NCI-H345 treated with DMSO at 0.1 percent for 48 hours (cell line): ENCODE measurements at regions not wholly inside any gene's neighbourhood (a gene's known extent, or its start where the extent isn't known, plus 50 kb on each side); places are given as distances from the start of the nearest gene placed in this dataset.

Source experiments
- DNase-seq: peaks from one replicate; lab custom pipeline; 2025; ENCODE audit not compliant: unreplicated experiment; lab: John Stamatoyannopoulos, UW

- no peak for DNase-seq
Measured at GRCh38 chr7:33725111-33726025, 180.0 kb upstream of the BMPER start.

GRCh38 chr7:33726582-33726981, 178.8 kb upstream of the BMPER start:
- no peak for DNase-seq

DNA sequence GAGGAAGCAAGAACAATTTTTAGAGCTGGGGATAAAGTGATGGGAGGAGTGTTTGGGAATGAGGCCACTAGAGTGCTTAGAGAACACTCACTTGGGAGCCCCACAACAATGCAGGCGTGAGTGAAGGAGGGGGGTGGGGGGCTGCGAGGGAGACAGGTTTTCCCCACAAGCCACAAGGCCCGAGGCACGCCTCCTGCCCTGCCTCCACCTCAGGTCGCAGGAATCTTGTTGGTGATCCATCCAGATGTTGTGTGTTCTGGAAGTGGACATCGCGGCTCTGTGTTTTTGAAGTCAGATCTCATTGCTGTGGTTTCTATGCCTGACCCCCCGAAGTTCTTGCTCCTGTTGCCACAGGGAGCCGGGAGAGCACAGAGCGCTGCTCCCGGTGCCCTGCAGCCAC, 178.0 kb upstream of the BMPER start:
- DNase-seq: no peak

- no peak for DNase-seq
Measured at GRCh38 chr7:33728873-33729551, 176.3 kb upstream of the BMPER start.

GRCh38 chr7:33729726-33730125, 175.6 kb upstream of the BMPER start:
- DNase-seq: no peak

DNA sequence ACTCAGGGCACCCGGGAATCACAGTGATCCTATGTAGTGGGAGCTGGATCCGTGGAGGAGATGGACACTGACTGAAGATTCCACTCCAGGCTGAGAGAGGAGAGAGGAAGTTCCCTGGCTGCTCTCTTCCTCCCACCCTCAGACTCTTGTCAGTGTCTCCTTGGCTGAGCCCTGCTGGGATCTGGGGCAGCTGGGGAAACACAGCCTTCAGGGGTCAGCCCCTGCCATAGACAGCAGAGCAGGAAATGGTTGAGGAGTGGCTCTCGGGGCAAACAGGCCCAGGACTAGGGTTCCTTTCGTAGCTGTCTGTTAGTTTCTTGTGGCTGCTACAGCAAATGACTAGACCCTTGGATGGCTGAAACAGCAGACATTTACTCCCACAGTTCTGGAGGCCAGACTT, 174.4 kb upstream of the BMPER start:
- no peak for DNase-seq

DNA sequence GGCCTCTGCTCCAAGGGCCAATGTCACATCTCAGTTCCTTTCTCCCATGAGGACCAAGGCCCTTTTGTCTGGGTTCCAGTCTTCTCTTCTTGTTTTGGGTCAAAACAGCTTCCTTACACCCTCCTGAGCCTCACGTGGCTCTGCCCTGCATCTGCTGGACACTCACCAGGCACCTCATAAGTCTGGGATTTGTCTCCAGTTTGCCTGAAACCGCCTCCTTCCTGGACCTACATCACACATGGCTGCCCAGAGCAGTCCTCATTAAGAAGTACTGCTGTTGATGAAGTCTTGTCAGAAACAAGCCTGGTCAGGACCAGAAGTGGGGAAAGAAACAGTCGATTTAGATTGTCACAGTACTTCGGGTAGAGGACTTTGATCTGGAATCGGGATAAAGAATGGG, 173.4 kb upstream of the BMPER start:
- no peak for DNase-seq

GRCh38 chr7:33732462-33732861, 172.9 kb upstream of the BMPER start:
- DNase-seq: no peak

GRCh38 chr7:33733870-33734650, 171.3 kb upstream of the BMPER start:
- no peak for DNase-seq

- DNase-seq: no peak
Measured at GRCh38 chr7:33735403-33735802, 169.9 kb upstream of the BMPER start.

DNA sequence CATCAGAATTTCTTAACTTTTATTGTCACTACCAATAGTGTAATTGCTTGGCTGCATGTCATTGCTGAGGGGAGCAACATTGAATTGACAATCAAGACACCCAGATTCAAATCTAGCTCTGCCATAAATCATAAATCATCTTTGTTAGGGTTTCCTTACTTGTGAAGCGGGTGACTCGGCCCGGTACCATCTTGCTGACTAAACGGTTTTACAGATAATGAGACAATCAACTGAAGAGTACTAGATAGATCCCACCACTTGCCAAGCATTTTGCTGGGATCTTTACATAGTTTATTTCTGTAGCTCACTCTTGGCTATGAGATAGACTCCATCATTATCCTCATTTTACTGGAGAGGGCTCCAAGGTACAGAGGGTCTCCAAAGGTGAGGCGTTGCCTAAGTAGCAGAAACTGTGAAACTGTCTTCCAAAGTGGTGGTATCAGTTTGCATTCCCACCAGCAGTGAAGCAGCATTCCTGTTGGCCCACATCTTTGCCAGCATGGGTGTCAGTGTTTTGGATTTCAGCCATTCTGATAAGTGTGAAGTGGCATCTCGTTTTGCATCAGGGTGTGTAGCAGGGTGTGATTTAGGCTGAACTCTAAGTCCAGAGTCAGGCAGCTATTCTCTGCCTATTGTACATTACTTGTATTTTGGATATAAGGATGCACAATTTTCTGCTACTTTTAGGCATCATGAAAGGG, 168.7 kb upstream of the BMPER start:
- no peak for DNase-seq

DNA sequence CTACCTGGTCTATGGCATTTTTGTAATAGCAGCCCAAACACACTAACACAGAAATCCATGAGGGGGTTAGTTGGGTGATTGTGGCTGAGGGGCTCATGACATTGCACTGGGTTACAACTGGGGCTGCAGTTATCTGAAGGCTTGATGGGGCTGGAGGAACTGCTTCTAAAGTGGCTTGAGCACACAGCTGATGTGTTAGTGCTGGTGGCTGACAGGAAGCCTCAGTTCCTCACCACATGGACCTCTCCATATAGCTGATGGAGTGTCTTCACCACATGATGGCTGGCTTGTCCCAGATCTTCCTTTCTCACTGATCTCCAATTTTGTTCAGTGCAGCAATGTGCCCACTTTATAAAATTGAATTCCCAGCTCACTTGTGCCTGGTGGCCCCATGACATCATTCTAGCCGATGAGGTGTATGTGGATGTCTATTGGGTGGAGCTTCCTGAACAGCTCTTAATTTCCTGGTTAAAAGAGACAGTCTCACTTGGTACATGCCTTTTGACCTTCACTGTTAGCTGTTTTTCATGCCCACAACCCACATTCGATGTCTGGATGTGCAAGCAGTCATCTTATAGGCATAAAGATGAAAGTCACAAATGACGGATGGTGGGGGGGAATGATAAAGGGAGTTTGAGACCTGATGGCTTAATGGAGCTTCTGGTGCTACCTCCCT, 166.9 kb upstream of the BMPER start:
- DNase-seq: no peak

GRCh38 chr7:33739286-33739685, 166.1 kb upstream of the BMPER start:
- no peak for DNase-seq

GRCh38 chr7:33742521-33742920, 162.8 kb upstream of the BMPER start:
- DNase-seq: no peak

DNA sequence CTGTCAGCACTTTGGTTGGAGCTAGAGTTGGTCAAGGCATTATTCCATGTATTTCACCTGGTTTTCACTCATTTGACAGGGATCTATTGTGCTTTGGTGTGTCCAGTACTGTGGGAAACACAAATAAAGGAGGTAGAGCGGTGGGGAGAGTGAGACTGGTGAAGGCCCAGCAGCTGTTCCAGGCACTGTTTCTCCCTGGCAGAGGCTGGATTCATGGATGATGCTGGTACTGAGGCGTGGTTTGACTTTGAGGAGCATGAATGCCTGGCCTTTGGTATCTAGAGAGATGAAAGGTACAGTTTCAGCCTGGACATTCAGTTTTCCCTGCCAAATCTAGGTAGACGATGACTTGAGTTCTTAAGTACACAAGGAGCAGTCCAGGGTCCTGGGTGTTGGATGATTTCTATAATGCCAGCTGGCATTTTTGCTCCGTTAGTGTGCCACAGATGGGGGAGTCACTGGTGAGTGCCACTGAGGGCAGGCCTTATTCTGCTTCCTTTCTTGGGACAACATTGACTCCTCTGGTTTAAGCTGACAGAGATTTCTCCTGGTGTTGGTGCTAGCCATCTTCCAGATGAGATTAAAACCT, 162.2 kb upstream of the BMPER start:
- DNase-seq: no peak

GRCh38 chr7:33743594-33743993, 161.7 kb upstream of the BMPER start:
- DNase-seq: no peak

- DNase-seq: no peak
Measured at GRCh38 chr7:33744293-33745075, 160.9 kb upstream of the BMPER start.

DNA sequence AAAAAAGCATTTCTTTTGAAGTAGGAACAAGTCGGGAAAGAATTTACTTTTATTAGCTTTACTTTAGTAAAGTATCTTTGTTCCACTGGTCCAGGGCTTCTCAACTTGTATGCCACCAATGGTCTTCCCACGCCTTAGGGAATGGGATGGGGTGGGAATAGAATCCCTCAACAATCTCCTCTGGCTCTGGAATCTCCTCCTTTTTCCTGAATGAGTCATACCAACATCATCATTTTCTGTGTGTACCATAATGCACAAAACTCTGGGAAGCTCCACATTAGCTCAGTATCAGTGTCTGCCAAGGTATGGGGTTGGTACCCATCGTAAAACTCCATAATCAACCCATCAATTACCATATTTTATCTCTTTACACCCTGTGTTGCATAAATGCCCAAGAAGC, 159.4 kb upstream of the BMPER start:
- no peak for DNase-seq

DNA sequence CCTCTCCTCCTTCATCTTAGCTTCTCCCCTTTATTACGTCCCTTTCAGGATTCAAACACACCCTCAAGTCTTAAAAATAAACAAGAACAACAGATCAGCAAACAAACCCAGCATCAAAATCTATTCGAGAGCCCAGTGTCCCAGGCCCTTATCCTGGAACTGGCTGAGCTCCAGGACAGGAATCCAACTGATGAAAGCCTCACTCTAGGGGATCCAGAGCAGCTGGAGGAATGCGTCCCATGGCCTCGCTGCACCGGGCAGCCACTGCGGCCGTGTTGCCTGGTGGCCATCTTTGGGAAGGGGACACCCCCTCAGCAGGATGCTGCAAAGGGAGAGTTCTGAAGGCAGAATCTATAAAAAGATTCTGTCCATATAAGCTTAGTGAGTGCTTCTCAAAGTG, 156.5 kb upstream of the BMPER start:
- no peak for DNase-seq
